Neuron (in vitro differentiated cells): ENCODE measurements at regions not wholly inside any gene's neighbourhood (a gene's known extent, or its start where the extent isn't known, plus 50 kb on each side); places are given as distances from the start of the nearest gene placed in this dataset.

ENCODE experiments used
- H2AFZ ChIP-seq: one replicate; pipeline ENCODE4 v1.6.1; 2013; ENCODE audit warnings: low read depth, mild to moderate bottlenecking, inconsistent platforms, low read length, moderate library complexity
- H3K27me3 ChIP-seq: one replicate; pipeline ENCODE4 v1.6.1; 2013; ENCODE audit warnings: low read length; ENCODE audit not compliant: insufficient read depth
- H3K36me3 ChIP-seq: one replicate; pipeline ENCODE4 v1.6.1; 2013; ENCODE audit warnings: low read length; ENCODE audit not compliant: insufficient read depth
- H3K4me1 ChIP-seq: one replicate; pipeline ENCODE4 v1.6.1; 2013; ENCODE audit warnings: low read length; ENCODE audit not compliant: insufficient read depth
- H3K4me3 ChIP-seq: 2 replicates; pipeline ENCODE4 v1.5.1; 2013; ENCODE audit warnings: mild to moderate bottlenecking, low read length, moderate library complexity
- H3K9me3 ChIP-seq: one replicate; pipeline ENCODE4 v1.6.1; 2013; ENCODE audit warnings: low read length

DNA sequence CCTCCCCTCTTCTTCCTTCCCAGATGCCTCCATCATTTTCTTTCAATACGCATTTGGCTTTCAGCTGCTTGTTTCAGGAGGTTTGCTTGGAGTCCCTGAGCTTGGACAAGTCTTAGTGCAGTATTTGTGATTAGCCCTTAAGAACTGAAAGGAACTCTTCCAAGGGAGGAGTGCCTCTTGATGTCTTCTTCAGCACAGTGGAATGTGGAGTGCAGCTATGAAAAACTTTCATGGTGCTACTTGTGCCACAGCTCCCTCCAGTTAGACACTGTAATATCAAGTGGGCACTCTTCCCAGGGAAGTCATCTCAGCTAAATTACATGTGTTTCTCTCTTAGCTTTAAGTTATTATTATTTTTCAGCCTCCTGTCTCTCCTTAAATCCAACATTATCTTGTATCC is 173.1 kb downstream of the NECTIN3 start:
- Histone ChIP-seq H3K36me3 (no peaks in the 10 kb centered on the region), H3K9me3 (no peaks in the 10 kb centered on the region), H3K27me3 (no peaks in the 10 kb centered on the region), H3K4me1 (no peaks in the 10 kb centered on the region), H2AFZ (no peak overlapping the region), H3K4me3 (no peak overlapping the region)

DNA sequence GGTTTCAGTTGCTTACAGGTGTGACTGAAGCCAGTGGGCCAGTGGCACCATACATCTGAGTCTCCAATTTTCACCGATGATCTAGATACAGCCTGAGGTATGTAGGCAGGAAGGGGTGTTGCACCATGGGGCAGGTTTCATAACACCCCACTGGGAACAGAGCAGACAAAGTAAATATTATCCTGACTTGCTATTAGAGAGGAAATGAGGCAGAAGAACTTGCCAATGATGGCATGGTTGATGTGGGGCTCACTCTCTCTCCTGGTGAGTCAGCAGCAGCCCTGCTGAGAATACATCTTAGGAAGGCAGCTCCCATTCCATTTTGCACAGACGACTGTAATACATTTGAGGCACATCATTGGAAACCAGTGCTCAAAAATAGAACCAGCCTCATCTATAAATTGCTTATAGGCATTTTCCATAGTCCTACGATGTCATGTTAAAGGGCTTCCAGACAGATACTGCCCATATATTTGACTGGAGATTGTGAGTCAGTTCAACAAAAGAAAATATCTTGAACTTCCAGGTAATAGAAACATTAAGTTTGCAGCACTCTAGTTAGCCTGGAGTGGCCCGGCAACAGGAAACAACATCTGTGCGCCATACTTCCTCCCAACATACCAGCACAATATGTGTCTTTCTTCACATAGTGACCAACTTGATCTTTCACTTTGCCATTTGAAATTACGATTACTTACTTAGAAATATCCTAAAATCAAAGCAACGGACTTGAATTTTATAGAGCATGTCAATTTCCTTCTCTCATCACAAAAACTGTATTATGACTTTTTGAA is 175.5 kb downstream of the NECTIN3 start:
- Histone ChIP-seq H2AFZ (no peak overlapping the region), H3K4me1 (no peaks in the 10 kb centered on the region)

GRCh38 chr3:111248406-111248805 is 176.8 kb downstream of the NECTIN3 start:
- Histone ChIP-seq H3K4me1 (no peaks in the 10 kb centered on the region), H3K27me3 (no peaks in the 10 kb centered on the region), H3K4me3 (no peak overlapping the region), H3K36me3 (no peaks in the 10 kb centered on the region), H2AFZ (no peak overlapping the region), H3K9me3 (no peaks in the 10 kb centered on the region)

More for the DNA sequence above, 175.5 kb downstream of the NECTIN3 start:
- Histone ChIP-seq H3K27me3 (no peaks in the 10 kb centered on the region), H3K9me3 (no peaks in the 10 kb centered on the region), H3K4me3 (no peak overlapping the region), H3K36me3 (no peaks in the 10 kb centered on the region)

- Histone ChIP-seq H3K27me3 (no peaks in the 10 kb centered on the region), H2AFZ (no peak overlapping the region), H3K4me1 (no peaks in the 10 kb centered on the region), H3K9me3 (no peaks in the 10 kb centered on the region), H3K4me3 (no peak overlapping the region), H3K36me3 (no peaks in the 10 kb centered on the region)
Observed at GRCh38 chr3:111249421-111249820, 177.8 kb downstream of the NECTIN3 start.

DNA sequence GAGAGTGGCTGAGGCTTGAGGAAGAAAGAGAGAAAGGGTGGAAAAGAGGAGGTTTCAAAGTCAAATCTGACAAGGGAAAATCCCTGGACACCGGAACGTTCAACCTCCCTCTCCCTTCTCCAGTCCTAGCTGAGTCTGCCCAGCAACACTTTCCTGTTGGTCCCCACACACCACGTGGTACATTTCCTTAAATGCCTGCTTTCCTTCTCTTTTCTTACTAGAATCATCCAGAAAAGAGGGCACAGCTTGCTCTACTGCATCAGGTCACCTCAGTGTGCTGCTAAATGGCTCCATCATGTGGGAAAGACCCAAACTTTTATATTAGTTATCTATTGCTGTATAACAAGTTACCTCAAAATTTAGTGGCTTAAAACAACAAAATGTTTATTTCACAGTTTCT is 181.2 kb downstream of the NECTIN3 start:
- no peaks in the 10 kb centered on the region for H3K27me3 ChIP-seq
- no peak overlapping the region for H3K4me3 ChIP-seq
- no peak overlapping the region for H2AFZ ChIP-seq
- H3K4me1 ChIP-seq: no peaks in the 10 kb centered on the region
- no peaks in the 10 kb centered on the region for H3K36me3 ChIP-seq
- no peaks in the 10 kb centered on the region for H3K9me3 ChIP-seq

DNA sequence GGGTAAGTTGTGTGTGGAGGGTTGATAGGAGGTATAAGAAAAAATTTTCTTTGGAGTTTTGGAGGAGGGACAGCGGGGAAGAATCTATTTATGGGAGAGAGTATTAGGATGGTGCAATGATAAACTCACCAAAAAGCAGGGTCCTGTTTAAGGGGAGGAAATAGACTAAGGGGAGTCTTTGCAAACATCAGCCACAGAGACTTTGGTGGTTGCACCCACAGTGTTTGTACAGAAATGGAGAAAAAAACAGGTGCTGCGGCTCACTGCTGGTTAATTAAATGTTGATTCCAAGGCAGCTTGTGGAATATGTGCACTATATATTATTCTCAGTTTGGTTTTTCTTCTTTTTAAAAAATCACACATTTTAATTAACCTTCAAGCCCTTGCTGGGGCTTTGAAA is 182.1 kb downstream of the NECTIN3 start:
- Histone ChIP-seq H3K36me3 (no peaks in the 10 kb centered on the region), H3K9me3 (no peaks in the 10 kb centered on the region), H3K4me1 (no peaks in the 10 kb centered on the region), H3K4me3 (no peak overlapping the region), H2AFZ (no peak overlapping the region), H3K27me3 (no peaks in the 10 kb centered on the region)

DNA sequence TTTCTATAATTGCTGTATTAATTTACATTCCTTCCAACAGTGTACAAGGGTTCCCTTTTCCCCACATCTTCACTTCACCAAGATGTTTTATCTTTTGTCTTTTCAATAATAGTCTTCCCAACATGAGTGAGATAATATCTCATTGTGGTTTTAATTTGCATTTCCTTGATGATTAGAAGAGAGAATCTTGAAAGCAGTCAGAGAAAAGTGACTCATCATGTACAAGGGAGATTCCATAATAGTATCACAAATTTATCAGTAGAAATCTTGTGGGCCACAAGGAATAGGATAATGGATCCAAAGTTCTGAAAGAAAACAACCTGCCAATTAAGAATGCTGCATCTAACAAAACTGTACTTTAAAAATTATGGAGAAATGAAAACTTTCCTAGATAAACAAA is 189.3 kb downstream of the NECTIN3 start:
- no peak overlapping the region for H2AFZ ChIP-seq
- H3K36me3 ChIP-seq: no peaks in the 10 kb centered on the region
- H3K4me1 ChIP-seq: no peaks in the 10 kb centered on the region
- H3K27me3 ChIP-seq: no peaks in the 10 kb centered on the region
- no peaks in the 10 kb centered on the region for H3K9me3 ChIP-seq
- H3K4me3 ChIP-seq: no peak overlapping the region

GRCh38 chr3:111269777-111270176 is 198.2 kb downstream of the NECTIN3 start:
- Histone ChIP-seq H3K27me3 (no peaks in the 10 kb centered on the region), H3K36me3 (no peaks in the 10 kb centered on the region), H3K9me3 (no peaks in the 10 kb centered on the region), H3K4me1 (no peaks in the 10 kb centered on the region), H2AFZ (no peak overlapping the region), H3K4me3 (no peak overlapping the region)

DNA sequence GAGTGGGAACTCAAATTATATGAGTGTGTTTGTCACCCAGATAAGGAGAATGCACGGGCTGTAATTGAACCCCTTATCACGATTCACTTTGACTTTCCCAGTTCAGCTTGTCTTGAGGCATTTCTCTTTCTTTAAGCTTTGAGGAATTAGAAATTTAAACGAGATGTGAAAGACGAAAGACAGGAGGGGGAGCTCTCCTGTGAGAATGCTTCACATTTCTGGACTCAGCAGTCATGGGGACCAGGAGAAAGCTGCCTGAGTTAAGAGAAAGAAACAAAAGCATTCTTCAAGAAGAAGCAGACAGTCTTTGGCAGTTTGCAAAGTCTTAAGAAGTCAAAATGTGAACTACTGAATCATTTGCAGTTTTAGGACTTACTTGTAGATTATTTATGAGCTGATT is 205.6 kb downstream of the NECTIN3 start:
- Histone ChIP-seq H3K9me3 (no peaks in the 10 kb centered on the region), H3K4me3 (no peak overlapping the region), H2AFZ (peak overlapping the region; percentile 58), H3K27me3 (no peaks in the 10 kb centered on the region), H3K36me3 (no peaks in the 10 kb centered on the region), H3K4me1 (peaks cover 19% of the 10 kb centered on the region)

DNA sequence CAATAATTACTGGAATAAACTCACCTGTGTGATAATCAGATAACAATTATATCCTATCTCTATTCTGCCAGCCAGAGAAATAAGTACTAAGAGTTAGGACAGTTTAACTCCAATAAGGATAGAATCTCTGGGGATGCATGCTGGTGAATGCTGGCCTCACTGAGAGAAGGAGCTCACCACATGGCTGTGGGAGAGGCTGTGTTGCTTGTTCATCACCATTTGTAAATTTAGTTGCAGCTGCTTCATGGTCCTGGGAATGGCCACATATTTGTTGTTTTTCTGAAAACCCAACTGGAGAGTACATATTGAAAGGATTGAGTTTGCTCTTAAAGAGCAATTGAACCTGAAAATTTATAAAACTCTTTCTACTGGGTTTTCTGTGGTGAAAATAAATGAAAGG is 207.3 kb downstream of the NECTIN3 start:
- no peak overlapping the region for H2AFZ ChIP-seq
- no peaks in the 10 kb centered on the region for H3K27me3 ChIP-seq
- H3K4me1 ChIP-seq: peaks cover 19% of the 10 kb centered on the region
- H3K4me3 ChIP-seq: no peak overlapping the region
- H3K36me3 ChIP-seq: no peaks in the 10 kb centered on the region
- no peaks in the 10 kb centered on the region for H3K9me3 ChIP-seq

GRCh38 chr3:111282024-111282423 is 210.4 kb downstream of the NECTIN3 start:
- no peaks in the 10 kb centered on the region for H3K9me3 ChIP-seq
- no peak overlapping the region for H2AFZ ChIP-seq
- peaks cover 22% of the 10 kb centered on the region for H3K4me1 ChIP-seq
- H3K27me3 ChIP-seq: no peaks in the 10 kb centered on the region
- no peaks in the 10 kb centered on the region for H3K36me3 ChIP-seq
- no peak overlapping the region for H3K4me3 ChIP-seq

- no peak overlapping the region for H3K4me3 ChIP-seq
- peaks cover 13% of the 10 kb centered on the region for H3K4me1 ChIP-seq
- no peaks in the 10 kb centered on the region for H3K27me3 ChIP-seq
- no peak overlapping the region for H2AFZ ChIP-seq
- no peaks in the 10 kb centered on the region for H3K36me3 ChIP-seq
- H3K9me3 ChIP-seq: no peaks in the 10 kb centered on the region
Observed at GRCh38 chr3:111283165-111283564, 211.5 kb downstream of the NECTIN3 start.

GRCh38 chr3:111284503-111285183 is 213.0 kb downstream of the NECTIN3 start:
- H2AFZ ChIP-seq: no peak overlapping the region

More at GRCh38 chr3:111284503-111285183, 213.0 kb downstream of the NECTIN3 start:
- H3K9me3 ChIP-seq: no peaks in the 10 kb centered on the region
- peaks cover 13% of the 10 kb centered on the region for H3K4me1 ChIP-seq
- H3K36me3 ChIP-seq: no peaks in the 10 kb centered on the region
- no peak overlapping the region for H3K4me3 ChIP-seq
- H3K27me3 ChIP-seq: no peaks in the 10 kb centered on the region
